ENCODE measurements at regions not wholly inside any gene's neighbourhood (a gene's known extent, or its start where the extent isn't known, plus 50 kb on each side); places are given as distances from the start of the nearest gene placed in this dataset.
"Not testable (repeated sequence)": the region's sequence is repeated elsewhere in the genome, so short reads cannot be mapped to it uniquely, and the experiment has no call there.

- not testable (repeated sequence) for H3K4me2 ChIP-seq (ENCODE audit: low read length); H3K79me2 ChIP-seq (ENCODE audit: control insufficient read depth, low read length)
Observed at GRCh38 chr9:22508354-22508753, 61.7 kb downstream of the DMRTA1 start.

GRCh38 chr9:22508790-22509189, 62.2 kb downstream of the DMRTA1 start:
- no peaks in the 10 kb centered on the region for H3K27me3 ChIP-seq (ENCODE audit: control insufficient read depth, low read length)
- no peak overlapping the region for H3K4me2 ChIP-seq (ENCODE audit: low read length)
- TF ChIP-seq, protein P1, sequence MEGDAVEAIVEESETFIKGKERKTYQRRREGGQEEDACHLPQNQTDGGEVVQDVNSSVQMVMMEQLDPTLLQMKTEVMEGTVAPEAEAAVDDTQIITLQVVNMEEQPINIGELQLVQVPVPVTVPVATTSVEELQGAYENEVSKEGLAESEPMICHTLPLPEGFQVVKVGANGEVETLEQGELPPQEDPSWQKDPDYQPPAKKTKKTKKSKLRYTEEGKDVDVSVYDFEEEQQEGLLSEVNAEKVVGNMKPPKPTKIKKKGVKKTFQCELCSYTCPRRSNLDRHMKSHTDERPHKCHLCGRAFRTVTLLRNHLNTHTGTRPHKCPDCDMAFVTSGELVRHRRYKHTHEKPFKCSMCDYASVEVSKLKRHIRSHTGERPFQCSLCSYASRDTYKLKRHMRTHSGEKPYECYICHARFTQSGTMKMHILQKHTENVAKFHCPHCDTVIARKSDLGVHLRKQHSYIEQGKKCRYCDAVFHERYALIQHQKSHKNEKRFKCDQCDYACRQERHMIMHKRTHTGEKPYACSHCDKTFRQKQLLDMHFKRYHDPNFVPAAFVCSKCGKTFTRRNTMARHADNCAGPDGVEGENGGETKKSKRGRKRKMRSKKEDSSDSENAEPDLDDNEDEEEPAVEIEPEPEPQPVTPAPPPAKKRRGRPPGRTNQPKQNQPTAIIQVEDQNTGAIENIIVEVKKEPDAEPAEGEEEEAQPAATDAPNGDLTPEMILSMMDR (IDR thresholded peaks at IDR 0.05; ENCODE audit: low read depth, low read length, poor library complexity, severe bottlenecking): no peak
- no peak for TF ChIP-seq EZH2phosphoT487 (IDR thresholded peaks at IDR 0.05; ENCODE audit: borderline replicate concordance, low read length)
- H3K4me1 ChIP-seq (ENCODE audit: control insufficient read depth, low read length): no peaks in the 10 kb centered on the region
- no peak overlapping the region for H3K27ac ChIP-seq (ENCODE audit: low read depth, low read length)
- H4K20me1 ChIP-seq (ENCODE audit: control insufficient read depth, insufficient read depth, low read depth, low read length): no peaks in the 10 kb centered on the region
- no peaks in the 10 kb centered on the region for H3F3A ChIP-seq (ENCODE audit: control insufficient read depth, insufficient read depth)
- no peaks in the 10 kb centered on the region for H3K9me2 ChIP-seq (replicated peaks; ENCODE audit: control insufficient read depth, low read length)
- H3K4me3 ChIP-seq (ENCODE audit: low read length): no peak overlapping the region
- no peaks in the 10 kb centered on the region for H3K9me3 ChIP-seq (ENCODE audit: control insufficient read depth, insufficient read depth, low read length)
- no peaks in the 10 kb centered on the region for H3K79me2 ChIP-seq (ENCODE audit: control insufficient read depth, low read length)
- H3K36me3 ChIP-seq (ENCODE audit: control insufficient read depth, low read length): no peaks in the 10 kb centered on the region

More at GRCh38 chr9:22508354-22508753, 61.7 kb downstream of the DMRTA1 start:
- not testable (repeated sequence) for H3K36me3 ChIP-seq (ENCODE audit: control insufficient read depth, low read length); H3K27ac ChIP-seq (ENCODE audit: low read depth, low read length); H3K9me3 ChIP-seq (ENCODE audit: control insufficient read depth, insufficient read depth, low read length); H3K27me3 ChIP-seq (ENCODE audit: control insufficient read depth, low read length); H3F3A ChIP-seq (ENCODE audit: control insufficient read depth, insufficient read depth); H3K4me1 ChIP-seq (ENCODE audit: control insufficient read depth, low read length); H4K20me1 ChIP-seq (ENCODE audit: control insufficient read depth, insufficient read depth, low read depth, low read length); H3K4me3 ChIP-seq (ENCODE audit: low read length); H3K9me2 ChIP-seq (replicated peaks; ENCODE audit: control insufficient read depth, low read length)

GRCh38 chr9:22512495-22512894, 65.9 kb downstream of the DMRTA1 start:
- H3K4me3 ChIP-seq (ENCODE audit: low read length): no peak overlapping the region
- no peaks in the 10 kb centered on the region for H3K9me2 ChIP-seq (replicated peaks; ENCODE audit: control insufficient read depth, low read length)
- H3F3A ChIP-seq (ENCODE audit: control insufficient read depth, insufficient read depth): no peaks in the 10 kb centered on the region
- H3K27me3 ChIP-seq (ENCODE audit: control insufficient read depth, low read length): no peaks in the 10 kb centered on the region
- H4K20me1 ChIP-seq (ENCODE audit: control insufficient read depth, insufficient read depth, low read depth, low read length): no peaks in the 10 kb centered on the region
- H3K79me2 ChIP-seq (ENCODE audit: control insufficient read depth, low read length): no peaks in the 10 kb centered on the region
- H3K9me3 ChIP-seq (ENCODE audit: control insufficient read depth, insufficient read depth, low read length): no peaks in the 10 kb centered on the region
- TF ChIP-seq EZH2phosphoT487 (IDR thresholded peaks at IDR 0.05; ENCODE audit: borderline replicate concordance, low read length): no peak
- TF ChIP-seq, protein P1 (IDR thresholded peaks at IDR 0.05; ENCODE audit: low read depth, low read length, poor library complexity, severe bottlenecking): no peak
- no peak overlapping the region for H3K4me2 ChIP-seq (ENCODE audit: low read length)
- H3K4me1 ChIP-seq (ENCODE audit: control insufficient read depth, low read length): no peaks in the 10 kb centered on the region
- no peak overlapping the region for H3K27ac ChIP-seq (ENCODE audit: low read depth, low read length)
- no peaks in the 10 kb centered on the region for H3K36me3 ChIP-seq (ENCODE audit: control insufficient read depth, low read length)

DNA sequence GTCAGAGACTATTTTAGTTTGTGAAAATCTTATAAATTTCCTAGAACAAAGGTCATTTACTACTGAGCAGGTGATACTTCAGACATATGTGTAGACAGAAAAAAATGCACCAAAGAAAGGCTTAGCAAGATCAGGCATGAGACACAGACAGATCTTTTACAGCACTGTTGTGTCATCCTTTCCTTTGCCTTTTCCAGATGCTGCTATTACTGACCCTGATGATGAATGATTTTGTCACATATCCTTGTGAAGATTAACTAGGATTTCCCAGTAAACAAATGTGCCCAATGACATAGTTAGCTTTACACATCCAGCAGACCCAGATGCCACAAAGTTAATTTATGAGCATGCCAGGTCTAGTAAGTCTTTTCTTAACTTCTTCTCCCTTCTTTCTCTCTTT, 68.2 kb downstream of the DMRTA1 start:
- Histone ChIP-seq H3K27me3 (ENCODE audit: control insufficient read depth, low read length) (no peaks in the 10 kb centered on the region), H3K27ac (ENCODE audit: low read depth, low read length) (no peak overlapping the region), H3K9me3 (ENCODE audit: control insufficient read depth, insufficient read depth, low read length) (no peaks in the 10 kb centered on the region), H3K4me1 (ENCODE audit: control insufficient read depth, low read length) (no peaks in the 10 kb centered on the region), H4K20me1 (ENCODE audit: control insufficient read depth, insufficient read depth, low read depth, low read length) (no peaks in the 10 kb centered on the region), H3F3A (ENCODE audit: control insufficient read depth, insufficient read depth) (no peaks in the 10 kb centered on the region), H3K36me3 (ENCODE audit: control insufficient read depth, low read length) (no peaks in the 10 kb centered on the region), H3K4me2 (ENCODE audit: low read length) (no peak overlapping the region), H3K79me2 (ENCODE audit: control insufficient read depth, low read length) (no peaks in the 10 kb centered on the region), H3K9me2 (replicated peaks; ENCODE audit: control insufficient read depth, low read length) (no peaks in the 10 kb centered on the region), H3K4me3 (ENCODE audit: low read length) (no peak overlapping the region)
- TF ChIP-seq EZH2phosphoT487 (IDR thresholded peaks at IDR 0.05; ENCODE audit: borderline replicate concordance, low read length): no peak
- TF ChIP-seq, protein P1 (IDR thresholded peaks at IDR 0.05; ENCODE audit: low read depth, low read length, poor library complexity, severe bottlenecking): no peak

Data from DOHH2 (cell line).